Peyer's patch (tissue), 4 donors: ENCODE measurements at regions not wholly inside any gene's neighbourhood (a gene's known extent, or its start where the extent isn't known, plus 50 kb on each side); places are given as distances from the start of the nearest gene placed in this dataset.

Experiments
- CTCF ChIP-seq, 6 experiments: fragments of 450-650 bp in 4 of 6; fragments of 200-600 bp in 2 of 6; sonication (generic) in 1 of 6; IDR thresholded peaks; one replicate each; pipeline ENCODE4 v1.5.1; 2017 to 2019; ENCODE audit warnings: antibody characterized with exemption in 6 of 6, mild to moderate bottlenecking in 3 of 6, moderate library complexity in 1 of 6
- POLR2A ChIP-seq, 2 donors: fragments of 450-650 bp; IDR thresholded peaks; one replicate each; pipeline ENCODE4 v1.5.1; 2017; ENCODE audit warnings: antibody characterized with exemption in 2 of 2, mild to moderate bottlenecking in 2 of 2, moderate library complexity in 2 of 2

- TF ChIP-seq CTCF (IDR thresholded peaks at IDR 0.05): no peak
- TF ChIP-seq POLR2A (IDR thresholded peaks at IDR 0.05): no peak
Measured at GRCh38 chr5:155826611-155827507, 500.1 kb upstream of the SGCD start.
